HepG2 (cell line): ENCODE measurements at regions not wholly inside any gene's neighbourhood (a gene's known extent, or its start where the extent isn't known, plus 50 kb on each side); places are given as distances from the start of the nearest gene placed in this dataset.

Source experiments
- ATAC-seq: fragments of 200-7000 bp; cut with Tn5 transposase; 3 replicates; pipeline ENCODE4 v1.9.1; 2020; ENCODE audit warnings: mild to moderate bottlenecking, moderate library complexity
- BruUV-seq: library from RNA; stranded (reverse); fragments of 400-500 nt; replicated peaks from 2 replicates; lab custom pipeline; 2021; lab: Mats Ljungman, UMichigan
- CTCF ChIA-PET: fragments of 300-600 bp; formaldehyde crosslinking; extraction: SDS; loops from one replicate; lab custom pipeline; 2021; ENCODE audit warnings: low total read pairs, inconsistent platforms, low intra/inter-chr PET ratio; lab: Yijun Ruan, JAX
- POLR2A ChIA-PET: fragments of 350-600 bp; sonication (Branson Sonifier 250); formaldehyde crosslinking; loops from one replicate; lab custom pipeline; 2020; ENCODE audit warnings: antibody characterized with exemption, inconsistent platforms; lab: Yijun Ruan, JAX
- DNase-seq: peaks from one replicate; pipeline ENCODE4 v3.0.0-alpha.2; 2015; ENCODE audit warnings: low spot score
- FAIRE-seq: peaks from 3 replicates; lab custom pipeline; 2011; peaks lifted over from hg19 to GRCh38; lab: Jason Lieb, UNC
- H2AFZ ChIP-seq: one replicate; pipeline ENCODE4 v1.6.1; 2011; ENCODE audit warnings: low read length, inconsistent platforms
- H3K27ac ChIP-seq: fragments of 300-600 bp; 3 replicates; pipeline ENCODE4 v1.8.0; 2011; ENCODE audit warnings: mixed run types, mild to moderate bottlenecking, mixed read lengths, low read length, inconsistent platforms; ENCODE audit not compliant: insufficient read depth; ENCODE audit errors: extremely low read length
- H3K27me3 ChIP-seq, 2 experiments: fragments of 200-600 bp in 1 of 2; 2 replicates in 1 of 2; 3 replicates in 1 of 2; pipeline versions ENCODE4 v1.6.0 to v1.8.0; 2011; ENCODE audit warnings: low read length in 2 of 2, mild to moderate bottlenecking in 2 of 2, moderate library complexity in 2 of 2, inconsistent platforms in 1 of 2; ENCODE audit not compliant: insufficient read depth in 2 of 2, control insufficient read depth in 1 of 2
- H3K36me3 ChIP-seq, 2 experiments: fragments of 200-600 bp in 1 of 2; replicated peaks in 1 of 2; 2 replicates in 1 of 2; 3 replicates in 1 of 2; pipeline versions ENCODE4 v1.5.1 to v1.8.0; 2011; ENCODE audit warnings: low read length in 2 of 2, inconsistent platforms in 1 of 2; ENCODE audit not compliant: insufficient read depth in 2 of 2, control insufficient read depth in 1 of 2
- H3K4me1 ChIP-seq: 2 replicates; pipeline ENCODE4 v1.5.1; 2012; ENCODE audit warnings: low read length, inconsistent platforms; ENCODE audit not compliant: insufficient read depth
- H3K4me2 ChIP-seq: 2 replicates; pipeline ENCODE4 v1.6.0; 2011; ENCODE audit warnings: low read depth, low read length, inconsistent platforms
- H3K4me3 ChIP-seq, 3 experiments: fragments of 200-600 bp in 1 of 3; sonication (generic), shearing (Covaris generic) in 1 of 3; replicated peaks in 1 of 3; 2 replicates each; pipeline ENCODE4 v1.5.1; 2011 to 2016; ENCODE audit warnings: low read length in 3 of 3, inconsistent platforms in 2 of 3, low read depth in 2 of 3, mild to moderate bottlenecking in 2 of 3, control low read depth in 1 of 3, mixed read lengths in 1 of 3; ENCODE audit not compliant: insufficient read depth in 1 of 3
- H3K79me2 ChIP-seq: one replicate; pipeline ENCODE4 v1.6.1; 2011; ENCODE audit warnings: low read length, inconsistent platforms; ENCODE audit not compliant: insufficient read depth
- H3K9ac ChIP-seq: 2 replicates; pipeline ENCODE4 v1.6.0; 2011; ENCODE audit warnings: mild to moderate bottlenecking, low read depth, low read length, inconsistent platforms; ENCODE audit not compliant: insufficient read depth
- H3K9me3 ChIP-seq: 2 replicates; pipeline ENCODE4 v1.5.1; 2012; ENCODE audit warnings: mild to moderate bottlenecking, low read length
- H4K20me1 ChIP-seq: 2 replicates; pipeline ENCODE4 v1.6.0; 2011; ENCODE audit warnings: inconsistent platforms, mild to moderate bottlenecking, low read length, moderate library complexity; ENCODE audit not compliant: insufficient read depth
- ARID5B ChIP-seq: IDR thresholded peaks from 2 replicates; pipeline ENCODE4 v1.4.0; 2020; ENCODE audit warnings: mild to moderate bottlenecking, missing genetic modification reagents
- CENPBD1 ChIP-seq: sonication (generic); formaldehyde crosslinking; IDR thresholded peaks from 2 replicates; pipeline ENCODE4 v1.8.0; 2022; ENCODE audit warnings: missing genetic modification reagents, low read depth, mild to moderate bottlenecking, borderline replicate concordance
- ELF4 ChIP-seq: sonication (generic); formaldehyde crosslinking; IDR thresholded peaks from 2 replicates; pipeline ENCODE4 v1.5.0; 2020; ENCODE audit warnings: missing genetic modification reagents, mild to moderate bottlenecking, moderate library complexity, borderline replicate concordance
- MEF2D ChIP-seq: sonication (generic); formaldehyde crosslinking; IDR thresholded peaks from 2 replicates; pipeline ENCODE4 v1.5.1; 2020; ENCODE audit warnings: mild to moderate bottlenecking, missing genetic modification reagents
- MNT ChIP-seq: fragments of 450-650 bp; IDR thresholded peaks from 2 replicates; pipeline ENCODE4 v1.6.1; 2016
- MYC ChIP-seq: sonication (generic); formaldehyde crosslinking; IDR thresholded peaks from 2 replicates; pipeline ENCODE4 v1.9.0; 2021; ENCODE audit warnings: missing genetic modification reagents, borderline replicate concordance
- PAWR ChIP-seq: sonication (generic); formaldehyde crosslinking; IDR thresholded peaks from 2 replicates; pipeline ENCODE4 v1.4.0; 2020; ENCODE audit warnings: missing genetic modification reagents, mild to moderate bottlenecking, borderline replicate concordance
- PITX1 ChIP-seq: sonication (generic); formaldehyde crosslinking; IDR thresholded peaks from 2 replicates; pipeline ENCODE4 v1.5.1; 2020; ENCODE audit warnings: mild to moderate bottlenecking, missing genetic modification reagents
- ZBTB43 ChIP-seq: sonication (generic); formaldehyde crosslinking; conservative IDR thresholded peaks from 2 replicates; pipeline ENCODE4 v1.4.0; 2020; ENCODE audit warnings: missing genetic modification reagents
- ZNF160 ChIP-seq: sonication (generic); formaldehyde crosslinking; IDR thresholded peaks from 2 replicates; pipeline ENCODE4 v1.8.0; 2022; ENCODE audit warnings: mild to moderate bottlenecking, inconsistent platforms, missing genetic modification reagents
- ZNF441 ChIP-seq: sonication (generic); formaldehyde crosslinking; IDR thresholded peaks from 2 replicates; pipeline ENCODE4 v1.7.0; 2021; ENCODE audit warnings: missing genetic modification reagents, borderline replicate concordance
- ZNF503 ChIP-seq: sonication (generic); formaldehyde crosslinking; IDR thresholded peaks from 2 replicates; pipeline ENCODE4 v1.4.0; 2020; ENCODE audit warnings: missing genetic modification reagents
- ZNF792 ChIP-seq: IDR thresholded peaks from 2 replicates; pipeline ENCODE4 v1.6.1; 2016
- WGBS: methylation state at CpG from one replicate; pipeline ENCODE4 v1.1.6; 2017; ENCODE audit warnings: low lambda C conversion rate; 5-methylcytosine and 5-hydroxymethylcytosine counted together
- in situ Hi-C: cut with HindIII; loops from 2 replicates; pipeline ENCODE4 v1.10.0; 2017; ENCODE audit warnings: low pct_unique_long_range_greater_than_20kb; ENCODE audit not compliant: extremely low pct_ligation_motif_present
- intact Hi-C: fragments of 100-400 bp; cut with micrococcal nuclease; formaldehyde crosslinking; loops from one replicate; pipeline ENCODE4 v1.10.0; 2022; ENCODE audit not compliant: unreplicated experiment

- TF ChIP-seq CENPBD1 (CRISPR knock-in tag) (no peak), PAWR (no peak), MNT (no peak), MYC (CRISPR knock-in tag) (no peak), ZNF503 (CRISPR knock-in tag) (no peak)
Measured at GRCh38 chr13:21988624-21989023, 317.8 kb downstream of the FGF9 start (continued).

GRCh38 chr13:21996049-21996448, 325.2 kb downstream of the FGF9 start:
- H3K4me1 ChIP-seq: no peaks in the 10 kb centered on the region
- H3K4me3 ChIP-seq: no peak overlapping the region
- 66% methylated on average over 3 of the region's 3 CpGs for WGBS
- no peaks in the 10 kb centered on the region for H3K79me2 ChIP-seq
- FAIRE-seq (no peak), DNase-seq (no peak), ATAC-seq (no peak)
- H2AFZ ChIP-seq: no peak overlapping the region
- H3K9ac ChIP-seq: no peak overlapping the region
- no peaks in the 10 kb centered on the region for H4K20me1 ChIP-seq
- no peak overlapping the region for H3K4me2 ChIP-seq
- ChIA-PET POLR2A (no interaction called here), CTCF (no interaction called here)
- peaks cover 0 to 4% of the 10 kb centered on the region in 2 experiments; a peak in 3 of 5 replicates for H3K27me3 ChIP-seq
- BruUV-seq: no TSS peak
- in situ Hi-C loops (no loop called here), intact Hi-C loops (no loop called here)
- H3K36me3 ChIP-seq: no peaks in the 10 kb centered on the region
- no peak overlapping the region for H3K27ac ChIP-seq
- H3K9me3 ChIP-seq: no peaks in the 10 kb centered on the region
- TF ChIP-seq ZNF160 (CRISPR knock-in tag) (no peak), ZNF441 (no peak), PITX1 (CRISPR knock-in tag) (no peak), MEF2D (no peak), ZBTB43 (CRISPR knock-in tag) (no peak), ZNF792 (CRISPR knock-in tag) (no peak), ARID5B (CRISPR knock-in tag) (no peak), ELF4 (no peak)
